Pancreas (tissue), 10 donors: ENCODE measurements at regions not wholly inside any gene's neighbourhood (a gene's known extent, or its start where the extent isn't known, plus 50 kb on each side); places are given as distances from the start of the nearest gene placed in this dataset.

Experiments used
- ATAC-seq, 4 donors: fragments of 200-7000 bp; cut with Tn5 transposase; one replicate each; pipeline versions ENCODE4 v1.8.0 to v1.9.1; 2020; ENCODE audit warnings: mild to moderate bottlenecking in 4 of 4, moderate library complexity in 4 of 4
- DNase-seq, 6 donors: peaks; one replicate each; pipeline ENCODE4 v3.0.0-alpha.2; 2020
- FAIRE-seq: peaks from 2 replicates; lab custom pipeline; 2012; peaks lifted over from hg19 to GRCh38; lab: Jason Lieb, UNC
- H3K27ac ChIP-seq, 4 donors: fragments of 200-600 bp; sonication (generic); 1 replicate in 3 of 4; 2 replicates in 1 of 4; pipeline versions ENCODE4 v1.5.0 to v1.8.0; 2020
- H3K27me3 ChIP-seq, 4 donors: fragments of 200-600 bp; one replicate each; pipeline ENCODE4 v1.8.0; 2021
- H3K36me3 ChIP-seq, 3 donors: fragments of 200-600 bp; sonication (generic) in 1 of 3; one replicate each; pipeline versions ENCODE4 v1.5.0 to v1.8.0; 2020 to 2021
- H3K4me1 ChIP-seq, 3 donors: fragments of 200-600 bp; one replicate each; pipeline ENCODE4 v1.8.0; 2021
- H3K4me3 ChIP-seq, 4 donors: fragments of 200-600 bp; sonication (generic) in 2 of 4; one replicate each; pipeline versions ENCODE4 v1.5.0 to v1.8.0; 2020 to 2021
- H3K9me3 ChIP-seq, 4 donors: fragments of 200-600 bp; one replicate each; pipeline ENCODE4 v1.8.0; 2021
- CTCF ChIP-seq, 4 donors: fragments of 200-600 bp; sonication (generic) in 3 of 4; IDR thresholded peaks; one replicate each; pipeline versions ENCODE4 v1.5.0 to v1.8.0; 2021; ENCODE audit warnings: antibody characterized with exemption in 4 of 4
- WGBS, 2 donors: extraction: QIAGEN DNeasy Blood & Tissue Kit; methylation state at CpG; one replicate each; pipeline ENCODE4 v1.1.7; 2013; 5-methylcytosine and 5-hydroxymethylcytosine counted together
- intact Hi-C, 3 donors: fragments of 100-400 bp; cut with DNase I; formaldehyde crosslinking; loops; one replicate each; pipeline versions ENCODE4 v1.11.1 to v1.14.2; 2022
- donor health status: healthy with polysubstance abuse.
- donor health status: DM: no; HTN: no; CAD: no; lungs with moderate emphysema.
- donor health status: DM: no; HTN: no; CAD: no.
- donor health status: control.
- donor health status: control.
- donor health status: Bipolar disorder and iron deficiency.
- donor health status: DM: yes; HTN: yes; CAD: no.
- donor health status: DM: no; HTN: no; CAD: no.
- donor health status: DM: no; HTN: no; CAD: no.
- donor health status: DM: yes; HTN: yes; CAD: no.

- DNase-seq (no peak), ATAC-seq (no peak), FAIRE-seq (no peak)
- H3K9me3 ChIP-seq = no peaks in the 10 kb centered on the region
- no peaks in the 10 kb centered on the region for H3K27me3 ChIP-seq
- TF ChIP-seq CTCF (IDR thresholded peaks at IDR 0.05) = no peak
- no peaks in the 10 kb centered on the region for H3K36me3 ChIP-seq
- intact Hi-C loops = no loop called here
- no peak overlapping the region for H3K27ac ChIP-seq
- WGBS, 2 donors = 89 to 94% methylated on average over 10 of the region's 10 CpGs
- peaks cover 0 to 13% (median 9%) of the 10 kb centered on the region in 3 donors for H3K4me1 ChIP-seq
- no peak overlapping the region for H3K4me3 ChIP-seq
These were observed 144.9 kb downstream of the URI1 start for GRCh38 chr19:30086916-30087315.

DNA sequence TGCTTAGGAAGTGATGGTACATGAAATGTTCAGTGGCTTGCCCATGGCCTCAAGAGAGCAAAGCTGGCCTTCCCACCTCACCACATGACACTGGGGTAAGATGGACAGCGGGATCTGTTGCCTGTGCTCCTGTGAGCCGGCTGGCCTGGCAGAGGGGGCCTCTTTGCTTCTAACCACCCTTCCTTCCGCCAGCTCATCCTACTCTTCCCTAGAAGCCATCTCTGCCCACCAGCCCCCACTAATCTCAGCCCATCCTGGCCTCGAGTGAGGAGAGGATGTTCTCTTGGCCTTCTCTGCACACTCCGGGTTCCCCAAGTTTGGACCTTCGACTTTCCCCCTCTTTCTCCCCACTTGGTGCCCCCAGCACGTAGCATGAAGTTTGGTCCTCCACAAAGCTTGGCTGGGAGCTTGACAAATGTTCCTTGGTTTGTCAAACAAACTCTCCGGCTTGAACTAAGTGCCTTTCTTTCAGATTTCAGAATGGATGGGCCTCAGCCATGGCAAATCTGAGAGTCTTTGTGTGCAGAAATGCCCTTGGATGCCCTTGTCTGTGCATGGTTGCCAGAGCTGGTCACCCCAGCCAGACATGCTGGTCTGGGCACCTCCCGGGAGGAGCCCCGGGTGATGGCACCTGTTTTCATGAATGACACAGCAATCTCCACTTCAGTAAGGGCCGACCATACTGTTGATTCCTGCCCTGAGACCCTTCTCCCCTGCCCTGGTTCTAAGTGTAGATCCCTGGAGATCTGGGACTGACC, 145.5 kb downstream of the URI1 start:
- no peak overlapping the region for H3K27ac ChIP-seq
- no peaks in the 10 kb centered on the region for H3K36me3 ChIP-seq
- ATAC-seq (no peak), DNase-seq (no peak), FAIRE-seq (no peak)
- intact Hi-C loops = no loop called here
- H3K27me3 ChIP-seq = no peaks in the 10 kb centered on the region
- peaks cover 0 to 13% (median 9%) of the 10 kb centered on the region in 3 donors for H3K4me1 ChIP-seq
- TF ChIP-seq CTCF (IDR thresholded peaks at IDR 0.05) = no peak
- no peaks in the 10 kb centered on the region for H3K9me3 ChIP-seq
- 71 to 74% methylated on average over 11 of the region's 11 CpGs for WGBS, 2 donors
- no peak overlapping the region for H3K4me3 ChIP-seq

DNA sequence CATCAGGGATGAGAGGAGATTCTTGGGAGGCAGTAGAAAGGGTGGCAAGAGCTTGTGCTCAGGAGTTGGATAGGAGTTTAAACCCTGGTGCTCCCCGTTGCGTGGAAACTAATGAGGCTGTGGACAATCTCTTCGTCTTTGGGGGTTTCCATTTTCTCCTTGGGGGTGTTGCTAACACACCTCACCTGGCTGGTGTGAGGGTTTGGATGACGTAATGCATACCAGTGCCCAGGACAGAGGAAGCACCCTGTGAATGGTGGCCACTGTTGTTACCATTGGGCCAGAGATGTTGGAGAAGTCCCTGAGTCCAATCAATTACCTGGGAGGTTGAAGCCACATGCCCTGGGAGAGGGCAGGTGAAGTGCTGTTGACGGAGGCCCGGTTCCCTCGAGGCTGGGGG, 146.5 kb downstream of the URI1 start:
- intact Hi-C loops = no loop called here
- H3K27ac ChIP-seq = no peak overlapping the region
- peaks cover 0 to 10% (median 8%) of the 10 kb centered on the region in 3 donors for H3K4me1 ChIP-seq
- ATAC-seq (no peak), FAIRE-seq (no peak), DNase-seq (no peak)
- no peak for TF ChIP-seq CTCF (IDR thresholded peaks at IDR 0.05)
- WGBS, 2 donors = 78 to 81% methylated on average over 7 of the region's 7 CpGs
- H3K4me3 ChIP-seq = no peak overlapping the region
- no peaks in the 10 kb centered on the region for H3K36me3 ChIP-seq
- no peaks in the 10 kb centered on the region for H3K9me3 ChIP-seq
- no peaks in the 10 kb centered on the region for H3K27me3 ChIP-seq

GRCh38 chr19:30089086-30089665, 147.1 kb downstream of the URI1 start:
- no peak for DNase-seq
- no peak for TF ChIP-seq CTCF (IDR thresholded peaks at IDR 0.05)

GRCh38 chr19:30090476-30090875, 148.4 kb downstream of the URI1 start:
- ATAC-seq (no peak), FAIRE-seq (no peak), DNase-seq (no peak)
- H3K27ac ChIP-seq = no peak overlapping the region
- H3K9me3 ChIP-seq = no peaks in the 10 kb centered on the region
- no peaks in the 10 kb centered on the region for H3K4me1 ChIP-seq
- 55 to 75% methylated on average over 6 of the region's 6 CpGs for WGBS, 2 donors
- H3K4me3 ChIP-seq = no peak overlapping the region
- no peaks in the 10 kb centered on the region for H3K36me3 ChIP-seq
- TF ChIP-seq CTCF (IDR thresholded peaks at IDR 0.05) = no peak
- no peaks in the 10 kb centered on the region for H3K27me3 ChIP-seq
- intact Hi-C loops = no loop called here

More at GRCh38 chr19:30089086-30089665, 147.1 kb downstream of the URI1 start:
- ATAC-seq = no peak
- H3K4me3 ChIP-seq = no peak overlapping the region
- WGBS, 2 donors = 85 to 86% methylated on average over 20 of the region's 20 CpGs
- H3K27ac ChIP-seq = no peak overlapping the region
- intact Hi-C loops = no loop called here
- H3K4me1 ChIP-seq = peaks cover 0 to 4% (median 1%) of the 10 kb centered on the region in 3 donors
- no peaks in the 10 kb centered on the region for H3K27me3 ChIP-seq
- H3K36me3 ChIP-seq = no peaks in the 10 kb centered on the region
- FAIRE-seq = no peak
- H3K9me3 ChIP-seq = no peaks in the 10 kb centered on the region
